ENCODE measurements at regions not wholly inside any gene's neighbourhood (a gene's known extent, or its start where the extent isn't known, plus 50 kb on each side); places are given as distances from the start of the nearest gene placed in this dataset.

DNA sequence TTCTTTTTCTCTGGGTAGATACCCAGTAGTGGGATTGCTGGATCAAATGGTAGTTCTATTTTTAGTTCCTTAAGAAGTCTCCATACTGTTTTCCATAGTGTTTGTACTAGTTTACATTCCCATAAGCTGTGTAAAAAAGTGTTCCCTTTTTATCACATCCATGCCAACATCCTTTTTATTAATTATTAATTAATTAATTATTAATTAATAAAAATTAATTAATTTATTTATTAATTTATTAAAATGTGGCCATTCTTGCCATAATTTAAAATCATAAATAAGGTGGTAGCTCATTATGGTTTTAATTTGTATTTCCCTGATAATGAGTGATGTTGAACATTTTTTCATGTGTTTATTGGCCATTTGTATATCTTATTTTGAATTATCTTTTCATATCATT lies 173.9 kb upstream of the FOXN2 start:
- no peak for DNase-seq

DNA sequence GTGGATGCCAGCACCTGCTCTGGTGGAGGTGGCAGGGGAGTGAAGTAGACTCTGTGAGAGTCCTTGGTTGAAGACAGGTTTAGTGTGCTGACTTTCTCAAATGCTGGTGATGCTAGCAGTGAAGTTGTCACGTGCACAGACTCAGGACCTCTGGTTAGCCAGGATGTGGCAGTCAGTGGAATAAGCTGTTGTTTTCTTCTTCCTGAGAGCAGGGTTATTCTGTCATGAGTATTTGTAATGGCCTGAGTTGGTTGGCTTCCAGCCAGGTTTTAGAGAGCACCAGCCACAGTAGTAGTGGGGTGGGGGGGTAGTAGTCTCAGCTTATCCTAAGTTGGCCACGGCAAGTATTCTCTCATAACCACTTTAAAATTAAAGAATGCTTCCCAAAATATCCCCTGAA lies 169.7 kb upstream of the FOXN2 start:
- no peak for DNase-seq

DNA sequence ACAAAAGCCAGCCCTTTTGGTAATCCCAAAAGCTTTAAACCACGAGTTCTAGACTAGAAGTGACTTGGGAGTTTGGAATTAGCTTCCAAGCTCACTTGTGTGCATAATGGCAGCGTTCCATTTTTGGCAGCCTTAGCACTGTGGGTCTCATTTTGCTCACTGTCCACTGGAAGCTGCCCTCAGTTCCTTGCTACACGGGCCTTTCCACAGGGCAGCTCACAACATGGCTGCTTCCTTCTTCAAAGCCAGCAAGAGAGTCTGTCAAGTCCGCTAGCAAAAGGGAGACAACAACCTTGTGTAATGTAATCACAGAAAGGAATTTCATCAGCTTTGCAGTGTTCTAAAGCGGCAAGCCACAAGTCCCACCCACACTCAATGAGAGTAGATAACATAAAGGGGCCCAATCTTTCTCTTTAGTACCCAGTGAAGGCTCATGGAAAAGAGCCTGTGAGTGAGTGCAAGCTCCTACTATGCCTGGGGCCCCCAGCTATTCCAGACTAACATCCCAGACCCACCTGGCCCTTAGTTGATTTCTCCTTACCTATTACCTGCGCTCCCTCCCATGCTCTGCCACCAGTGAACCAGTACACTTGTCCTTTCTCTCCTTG lies 168.5 kb upstream of the FOXN2 start:
- DNase-seq = no peak

DNA sequence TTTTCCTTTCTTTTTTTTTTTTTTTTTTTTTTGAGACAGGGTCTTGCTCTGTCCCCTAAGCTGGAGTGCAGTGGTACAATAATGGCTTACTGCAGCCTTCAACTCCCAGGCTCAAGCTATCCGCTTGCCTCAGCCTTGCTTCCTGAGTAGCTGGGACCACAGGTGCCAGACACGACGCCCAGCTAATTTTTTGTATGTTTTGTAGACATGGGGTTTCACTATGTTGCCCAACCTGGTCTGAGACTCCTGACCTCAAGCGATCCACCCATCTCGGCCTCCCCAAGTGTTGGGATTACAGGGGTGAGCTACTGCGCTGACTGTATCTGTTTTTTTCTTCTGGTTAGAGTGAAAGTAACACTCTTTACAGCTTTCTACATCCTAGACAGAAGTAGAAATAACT lies 167.9 kb upstream of the FOXN2 start:
- DNase-seq = no peak

DNA sequence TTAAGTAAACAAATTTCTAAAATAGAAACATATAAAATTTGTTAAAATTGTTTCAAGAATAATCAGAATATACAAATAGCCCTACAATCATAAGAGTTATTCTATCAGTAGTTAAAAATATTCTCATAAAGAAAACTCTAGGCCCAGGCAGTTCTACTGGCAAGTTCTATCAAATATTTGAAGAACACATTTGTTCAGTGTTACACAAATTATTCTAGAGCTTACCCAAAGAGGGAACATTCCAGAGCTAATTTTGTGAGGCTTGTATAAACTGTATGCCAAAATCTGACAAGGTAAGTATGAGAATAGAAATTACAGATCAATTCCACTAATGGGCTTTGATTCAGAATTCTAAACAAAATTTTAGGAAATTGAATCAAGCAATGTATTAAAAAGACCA lies 166.8 kb upstream of the FOXN2 start:
- DNase-seq = no peak

DNA sequence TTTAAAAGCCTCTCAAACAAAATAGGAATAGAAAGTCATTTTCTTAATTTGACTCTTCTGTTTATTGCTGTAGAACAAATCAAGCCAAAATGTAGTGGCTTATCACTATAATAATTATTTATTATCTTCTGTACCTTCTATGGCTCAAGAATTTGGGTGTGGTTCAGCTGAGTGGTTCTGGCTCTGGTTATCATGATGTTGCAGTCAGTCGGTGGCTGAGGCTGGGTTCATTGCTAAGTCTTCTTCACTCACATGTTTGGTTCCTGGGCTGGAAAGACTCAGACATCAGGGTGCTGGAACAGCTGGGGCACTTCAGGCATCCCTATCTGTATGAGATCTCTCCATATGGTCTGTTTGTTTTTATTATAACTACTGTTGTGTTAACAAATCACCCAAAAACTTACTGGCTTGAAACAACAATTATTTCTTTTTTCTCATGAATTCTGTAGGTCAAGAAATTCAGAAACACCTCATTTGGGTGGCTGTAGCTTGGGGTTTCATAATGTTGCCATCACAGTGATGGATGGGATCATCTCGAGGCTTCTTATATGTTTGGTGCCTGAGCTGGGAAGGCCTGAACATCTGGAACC lies 165.5 kb upstream of the FOXN2 start:
- DNase-seq = no peak

DNA sequence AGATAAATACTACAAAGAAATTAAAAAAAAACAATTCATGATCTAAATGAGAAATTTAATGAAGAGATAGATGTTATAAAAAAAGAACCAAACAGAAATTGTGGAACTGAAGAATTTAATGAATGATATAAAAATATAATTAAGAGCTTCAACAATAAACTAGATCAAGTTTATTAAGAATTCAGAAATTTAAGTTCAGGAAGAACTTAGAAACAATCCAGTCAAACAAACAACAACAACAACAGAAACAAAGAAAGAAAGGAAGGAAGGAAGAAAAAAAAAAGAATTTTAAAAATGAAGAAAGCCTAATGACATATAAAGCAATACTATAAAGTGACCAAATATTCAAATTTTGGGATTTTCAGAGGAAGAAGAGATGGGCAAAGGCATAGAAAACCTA lies 157.3 kb upstream of the FOXN2 start:
- no peak for DNase-seq

DNA sequence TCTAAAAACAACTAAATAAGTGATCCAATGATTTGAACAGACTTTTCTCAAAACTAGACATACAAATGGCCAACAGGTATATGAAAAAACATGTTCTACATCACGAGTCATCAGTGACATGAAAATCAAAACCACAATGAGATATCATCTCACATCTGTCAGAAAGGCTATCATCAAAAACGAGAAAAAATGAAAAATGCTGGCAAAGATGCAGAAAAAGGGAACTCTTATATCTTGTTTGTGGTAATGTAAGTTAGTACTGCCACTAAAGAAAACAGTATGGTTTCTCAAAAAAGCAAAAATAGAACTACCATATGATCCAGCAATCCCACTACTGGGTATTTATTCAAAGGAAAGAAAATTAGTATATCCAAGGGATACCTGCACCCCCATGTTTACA lies 152.9 kb upstream of the FOXN2 start:
- no peak for DNase-seq

DNA sequence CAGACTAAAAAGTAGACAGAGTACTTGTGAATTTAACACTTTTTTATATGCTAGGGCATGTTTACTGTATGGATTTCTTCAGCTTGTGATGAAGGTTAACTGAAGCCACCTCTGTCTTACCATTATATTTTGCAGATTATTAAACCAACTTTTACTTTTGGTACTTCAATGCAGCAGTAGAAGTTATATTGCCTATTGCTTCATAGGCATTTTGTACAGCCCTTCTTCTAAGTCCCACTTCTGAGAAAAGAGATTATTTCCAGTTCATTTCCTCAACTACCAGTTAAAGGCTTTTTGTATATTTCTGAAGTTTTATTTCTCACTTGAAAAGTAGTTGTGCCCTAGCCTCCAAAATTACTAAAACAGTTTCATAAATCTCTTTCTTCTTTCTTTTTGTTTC lies 151.7 kb upstream of the FOXN2 start:
- no peak for DNase-seq

DNA sequence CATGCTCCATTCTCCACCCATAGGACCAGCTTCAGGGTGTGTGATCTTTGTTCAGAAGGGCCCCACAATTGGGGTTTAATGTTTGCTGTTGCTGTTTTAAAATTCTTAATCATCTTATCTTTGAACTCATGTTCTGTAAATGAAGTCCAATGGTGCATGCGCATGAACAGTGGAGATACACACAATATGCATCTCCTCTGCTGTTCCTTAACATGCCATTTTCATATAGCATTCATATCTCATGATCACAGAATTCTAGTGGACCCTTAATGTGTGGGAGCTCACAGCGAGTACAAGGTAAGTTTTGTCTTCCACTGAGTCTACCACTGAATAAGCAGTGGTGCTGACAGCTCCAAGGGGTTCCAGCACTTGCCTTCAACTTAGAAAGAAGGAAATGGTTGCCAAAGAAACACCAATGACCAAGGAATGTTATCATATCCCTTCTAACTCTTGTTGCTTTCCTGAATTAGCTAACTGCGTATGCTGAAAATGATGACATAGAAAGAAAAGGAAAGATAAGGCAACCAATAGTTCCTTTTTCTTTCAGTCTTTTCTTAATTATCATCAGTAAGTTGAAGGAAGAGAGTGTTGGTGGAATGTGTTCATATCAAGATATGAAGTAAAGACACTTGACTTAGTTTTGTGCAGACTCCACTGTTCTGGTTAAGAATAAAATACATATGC lies 149.3 kb upstream of the FOXN2 start:
- DNase-seq = no peak

DNA sequence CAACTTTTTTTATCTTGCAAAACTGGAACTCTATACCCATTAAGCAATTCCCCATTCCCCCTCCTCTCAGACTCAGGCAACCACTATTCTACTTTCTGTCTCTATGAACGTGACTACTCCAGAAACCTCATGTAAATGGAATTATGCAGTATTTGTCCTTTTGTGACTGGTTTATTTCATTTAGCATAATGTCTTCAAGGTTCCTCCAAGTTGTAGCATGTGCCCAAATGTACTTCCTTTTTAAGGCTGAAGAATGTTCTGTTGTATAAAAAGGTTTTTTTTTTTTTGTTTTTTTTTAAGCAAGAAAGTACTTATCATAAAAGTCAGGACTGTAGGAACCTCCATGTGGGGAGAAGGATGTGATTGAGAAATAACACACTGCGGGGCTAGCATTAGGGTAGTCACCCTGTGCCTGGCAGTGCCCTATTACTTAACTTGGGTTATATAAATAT lies 145.3 kb upstream of the FOXN2 start:
- no peak for DNase-seq

DNA sequence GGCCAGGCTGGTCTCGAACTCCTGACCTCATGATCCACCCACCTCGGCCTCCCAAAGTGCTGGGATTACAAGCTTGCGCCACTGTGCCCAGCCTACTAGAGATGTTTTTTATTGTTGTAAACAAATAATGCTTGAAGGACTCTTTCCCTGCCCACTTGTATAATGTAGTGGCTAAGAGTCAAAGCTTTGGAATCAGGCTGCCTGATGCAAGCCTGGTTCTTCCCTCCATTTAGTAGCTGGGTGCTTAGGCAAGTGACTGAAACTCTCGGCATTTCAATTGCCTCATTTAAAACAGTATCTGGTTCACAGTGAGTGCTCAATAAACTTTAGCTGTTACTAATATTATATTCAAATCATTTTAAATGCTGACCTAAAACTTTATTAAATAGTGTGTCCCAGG lies 144.2 kb upstream of the FOXN2 start:
- no peak for DNase-seq

DNA sequence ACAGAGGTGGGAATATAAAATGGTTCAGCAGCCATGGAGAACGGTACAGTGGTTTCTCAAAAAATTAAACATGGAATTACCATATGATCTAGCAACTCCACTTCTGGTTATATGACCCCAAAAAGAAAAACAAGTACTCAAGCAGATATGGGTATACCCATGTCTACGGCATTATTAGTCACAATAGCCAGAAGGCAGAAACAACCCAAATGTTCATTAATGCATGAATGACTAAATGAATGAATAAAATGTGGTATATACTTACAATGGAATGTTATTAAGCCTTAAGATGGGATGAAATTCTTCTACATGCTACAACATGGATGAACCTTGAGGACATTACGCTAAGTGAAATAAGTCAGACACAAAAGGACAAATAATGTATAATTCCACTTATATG lies 141.3 kb upstream of the FOXN2 start:
- DNase-seq = no peak

DNA sequence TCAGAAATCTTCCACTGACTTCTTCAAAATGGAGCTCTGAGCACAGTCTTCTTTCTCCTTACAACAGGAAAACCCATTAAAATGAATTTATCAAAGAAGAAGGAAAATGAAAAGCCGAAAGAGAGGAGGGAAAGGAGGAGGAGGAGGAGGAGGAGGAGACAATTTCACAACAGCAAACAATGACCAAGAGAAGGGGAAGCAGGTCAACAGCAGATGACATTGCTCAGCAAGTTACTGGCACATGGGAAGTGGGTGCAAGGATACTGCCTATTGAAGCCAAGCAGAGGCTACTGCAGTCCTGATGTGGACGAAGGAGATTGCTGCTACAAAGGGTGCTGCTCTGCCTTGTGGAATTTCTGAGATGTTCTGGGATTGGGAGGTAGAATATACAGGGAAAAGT lies 140.0 kb upstream of the FOXN2 start:
- DNase-seq = no peak

DNA sequence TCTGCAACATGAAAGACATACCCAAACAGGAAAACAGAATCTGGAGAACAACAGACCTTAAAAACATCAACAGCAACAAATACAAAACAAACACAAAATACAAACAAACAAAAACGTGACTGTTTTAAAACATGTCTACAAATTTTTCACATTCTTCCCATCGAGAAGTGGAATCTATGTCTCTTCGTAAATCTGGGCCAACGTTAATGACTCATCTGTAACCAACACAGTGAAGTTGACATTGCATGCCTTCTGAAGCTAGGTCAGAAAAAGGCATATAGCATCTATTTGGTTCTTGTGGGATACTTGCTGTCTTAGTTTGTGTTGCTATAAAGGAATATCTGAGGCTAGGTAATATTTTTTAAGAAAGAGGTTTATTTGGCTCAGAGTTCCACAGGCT lies 139.2 kb upstream of the FOXN2 start:
- DNase-seq = no peak

DNA sequence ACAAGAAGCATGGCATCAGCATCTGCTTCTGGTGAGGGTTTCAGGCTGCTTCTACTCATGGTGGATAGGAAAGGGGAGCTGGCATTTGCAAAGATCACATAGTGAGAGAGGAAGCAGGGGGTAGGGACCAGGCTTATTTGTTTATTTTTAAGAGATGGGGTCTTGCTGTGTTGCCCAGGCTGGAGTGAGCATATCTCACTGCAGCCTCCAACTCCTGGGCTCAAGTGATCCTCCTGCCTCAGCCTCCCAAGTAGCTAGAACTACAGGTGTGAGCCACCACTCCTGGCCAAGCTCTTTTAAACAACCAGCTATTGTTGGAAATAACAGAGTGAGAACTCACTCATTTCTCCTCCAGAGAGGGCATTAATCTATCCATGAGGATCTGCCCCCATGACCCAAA lies 138.8 kb upstream of the FOXN2 start:
- DNase-seq = no peak

DNA sequence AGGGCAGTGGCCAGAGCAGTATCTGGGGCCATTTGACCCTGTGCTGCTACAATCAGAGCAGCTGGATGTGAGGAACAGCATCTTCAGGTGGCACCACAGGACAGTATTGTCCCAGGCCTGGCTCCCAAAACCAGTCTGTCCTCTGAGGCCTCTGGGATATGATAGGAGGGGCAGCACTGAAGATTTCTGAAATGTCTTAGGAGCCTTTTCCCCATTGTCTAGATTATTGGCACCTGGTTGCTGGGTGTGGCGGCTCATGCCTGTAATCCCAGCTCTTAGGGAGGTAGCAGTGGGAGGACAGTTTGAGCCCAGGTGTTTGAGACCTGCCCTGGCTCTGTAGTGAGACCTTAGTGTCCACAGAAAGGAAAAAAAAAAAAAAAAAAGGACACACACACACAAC lies 137.6 kb upstream of the FOXN2 start:
- no peak for DNase-seq

DNA sequence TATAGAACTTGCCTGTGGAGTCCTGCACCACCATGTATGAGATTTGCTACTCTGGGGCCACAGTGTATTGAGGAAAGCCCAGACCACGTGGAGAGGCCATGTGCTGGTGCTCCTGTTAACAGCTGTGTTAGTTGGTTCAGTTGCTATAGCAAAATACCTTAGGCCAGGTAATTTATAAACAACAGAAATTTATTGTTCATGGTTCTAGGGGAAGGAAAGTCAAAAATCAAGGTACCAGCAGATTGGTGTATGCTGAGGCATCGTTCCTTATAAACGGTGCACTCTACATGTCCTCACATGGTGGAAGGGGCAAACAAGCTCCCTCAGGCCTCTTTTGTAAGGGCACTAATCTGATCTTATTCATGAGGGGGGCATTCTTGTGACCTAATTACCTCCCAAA lies 135.9 kb upstream of the FOXN2 start:
- no peak for DNase-seq

DNA sequence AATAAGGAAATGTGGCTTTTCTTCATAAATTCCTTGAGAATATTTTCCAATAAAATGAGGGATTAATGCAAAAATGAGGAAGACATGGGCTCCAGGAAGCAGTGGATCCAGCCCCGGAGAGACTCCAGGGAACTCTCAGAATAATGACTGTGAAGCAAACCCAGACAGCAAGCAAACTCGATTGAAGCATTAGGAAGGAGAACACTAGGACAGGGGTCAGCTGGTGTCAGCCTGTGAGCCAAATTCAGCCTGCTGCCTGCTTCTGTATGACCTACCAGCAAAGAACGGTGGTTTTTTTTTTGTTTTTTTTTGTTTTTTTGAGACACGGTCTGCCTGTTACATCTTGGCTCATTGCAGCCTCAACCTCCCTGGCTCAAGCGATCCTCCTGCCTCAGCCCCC lies 133.9 kb upstream of the FOXN2 start:
- DNase-seq = no peak

DNA sequence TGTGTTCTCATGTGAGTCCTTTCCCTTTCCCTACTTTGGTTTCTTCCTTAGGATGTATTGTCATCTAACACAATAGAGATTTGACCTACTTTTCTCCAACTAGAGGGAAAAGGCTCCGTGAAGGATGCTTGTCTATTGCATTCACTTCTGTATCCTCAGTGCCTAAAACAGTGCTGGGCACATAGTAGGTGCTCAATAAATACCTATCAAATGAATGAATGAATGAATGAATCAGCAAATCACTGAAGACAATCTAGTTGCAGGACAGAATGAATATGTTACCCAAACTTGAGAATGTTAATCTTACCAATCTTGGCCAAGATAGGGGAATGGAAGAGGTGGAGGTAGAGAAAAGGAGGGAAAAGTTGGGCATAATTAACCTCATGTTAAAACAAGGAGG lies 131.2 kb upstream of the FOXN2 start:
- DNase-seq = no peak

DNA sequence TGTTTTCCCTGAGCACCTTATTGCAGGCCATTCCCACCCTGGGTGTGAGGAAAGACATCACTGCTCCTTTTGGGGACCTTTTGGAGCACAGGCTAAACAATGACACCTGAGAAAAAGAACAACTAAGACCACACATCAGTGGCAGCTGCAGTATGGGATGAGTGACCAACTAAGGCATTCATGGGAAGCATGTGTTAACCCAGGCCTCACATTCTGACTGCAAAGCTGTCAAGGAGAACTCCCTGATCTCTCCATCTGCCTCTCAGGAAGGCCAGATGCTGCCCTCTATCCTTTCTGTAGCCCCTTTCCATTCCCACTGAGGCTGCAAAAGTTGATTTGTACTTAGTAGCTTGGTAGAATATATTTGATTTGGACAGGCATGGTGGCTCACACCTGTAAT lies 130.5 kb upstream of the FOXN2 start:
- no peak for DNase-seq

DNA sequence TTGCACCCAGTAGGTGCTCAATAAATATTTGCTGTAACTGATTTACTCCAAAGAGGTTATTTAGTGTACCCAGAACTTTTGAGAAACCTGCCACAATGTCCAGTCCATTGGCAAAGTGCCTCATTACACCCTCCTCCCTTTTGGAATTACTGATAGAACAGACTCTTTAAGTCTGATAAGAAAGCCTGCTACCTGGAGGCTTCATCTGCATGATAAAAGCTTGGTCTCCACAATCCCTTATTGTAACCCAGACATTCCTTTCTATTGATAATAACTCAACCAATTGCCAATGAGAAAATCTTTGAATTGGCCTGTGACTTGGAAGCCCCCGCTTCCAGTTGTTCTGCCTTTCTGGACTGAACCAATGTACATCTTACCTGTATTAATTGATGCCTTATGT lies 127.0 kb upstream of the FOXN2 start:
- no peak for DNase-seq

DNA sequence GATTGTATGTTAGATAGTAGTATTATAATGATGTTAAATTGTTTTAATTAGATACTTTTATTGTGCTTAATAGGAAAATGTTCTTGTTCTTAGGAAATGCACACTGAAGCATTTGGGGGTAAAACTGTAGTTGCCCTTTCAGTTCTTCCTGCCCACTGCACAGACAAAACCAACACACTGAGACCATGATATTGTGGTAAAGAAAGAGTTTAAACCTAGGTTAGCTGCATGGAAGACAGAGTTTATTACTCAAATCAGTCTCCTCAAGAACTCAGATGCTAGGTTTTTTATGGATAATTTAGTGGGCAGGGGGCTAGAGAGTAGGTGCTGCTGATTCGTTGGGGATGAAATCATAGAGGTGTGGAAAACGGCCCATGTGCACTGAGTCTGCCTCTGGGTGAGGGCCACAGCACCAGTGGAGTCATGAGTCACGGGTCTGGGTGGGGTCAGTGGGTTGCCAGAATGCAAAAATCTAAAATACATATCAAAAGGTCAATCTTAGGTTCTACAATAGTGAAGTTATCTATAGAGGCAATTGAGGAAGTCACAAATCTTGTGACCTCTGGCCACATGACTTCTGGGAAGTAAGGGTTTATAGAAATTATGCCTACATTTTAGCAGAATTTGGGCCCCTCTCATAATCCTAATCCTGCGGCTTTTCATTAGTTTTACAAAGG lies 124.8 kb upstream of the FOXN2 start:
- DNase-seq = no peak

DNA sequence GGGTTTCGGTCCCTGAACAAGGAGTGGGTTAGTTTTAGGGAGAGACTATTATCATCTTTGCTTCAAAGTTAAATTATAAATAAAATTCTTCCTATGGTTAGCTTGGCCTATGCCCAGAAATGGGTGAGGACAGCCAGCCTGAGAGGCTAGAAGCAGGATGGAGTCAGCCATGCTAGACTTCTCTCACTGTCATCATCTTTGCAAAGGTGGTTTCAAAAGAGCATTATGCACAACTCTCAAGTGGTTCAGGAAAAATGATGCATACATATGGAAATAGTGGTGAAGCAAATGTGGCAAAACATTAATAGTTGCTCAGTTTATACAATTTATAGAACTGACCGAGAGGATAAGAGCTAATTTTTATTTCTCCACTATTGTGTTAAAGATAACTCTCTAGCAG lies 124.3 kb upstream of the FOXN2 start:
- no peak for DNase-seq
